Glomerular visceral epithelial cell (primary cell): ENCODE measurements at regions not wholly inside any gene's neighbourhood (a gene's known extent, or its start where the extent isn't known, plus 50 kb on each side); places are given as distances from the start of the nearest gene placed in this dataset.

Experiments used
- DNase-seq: peaks from one replicate; pipeline ENCODE4 v3.0.0-alpha.2; 2016; ENCODE audit errors: extremely low spot score

GRCh38 chr7:126378642-126379041 lies 874.1 kb downstream of the GRM8 start:
- DNase-seq = no peak

DNA sequence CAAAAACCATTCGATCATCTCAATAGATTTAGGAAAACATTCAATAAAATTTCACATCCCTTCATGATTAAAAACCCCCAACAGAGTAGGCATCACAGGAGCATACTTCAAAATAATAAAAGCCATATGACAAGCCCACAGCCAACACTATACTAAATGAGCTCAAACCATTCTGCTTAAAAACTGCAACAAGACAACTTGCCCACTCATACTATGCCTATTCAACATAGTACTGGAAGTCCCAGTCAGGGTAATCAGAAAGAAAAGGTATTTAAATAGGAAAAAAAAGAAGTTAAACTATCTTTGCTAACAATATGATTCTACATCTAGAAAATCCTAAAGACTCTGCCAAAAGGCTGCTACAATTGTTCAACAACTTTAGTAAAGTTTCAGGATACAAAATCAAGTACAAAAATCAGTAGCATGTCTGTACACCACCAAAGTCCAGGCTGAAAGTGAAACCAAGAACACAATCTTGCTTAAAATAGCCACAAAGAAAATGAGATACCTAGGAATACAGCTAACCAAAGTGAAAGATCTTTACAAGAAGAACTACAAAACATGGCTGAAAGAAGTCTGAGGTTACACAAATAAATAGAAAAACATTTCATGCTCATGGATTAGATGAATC lies 882.6 kb downstream of the GRM8 start:
- DNase-seq = no peak

DNA sequence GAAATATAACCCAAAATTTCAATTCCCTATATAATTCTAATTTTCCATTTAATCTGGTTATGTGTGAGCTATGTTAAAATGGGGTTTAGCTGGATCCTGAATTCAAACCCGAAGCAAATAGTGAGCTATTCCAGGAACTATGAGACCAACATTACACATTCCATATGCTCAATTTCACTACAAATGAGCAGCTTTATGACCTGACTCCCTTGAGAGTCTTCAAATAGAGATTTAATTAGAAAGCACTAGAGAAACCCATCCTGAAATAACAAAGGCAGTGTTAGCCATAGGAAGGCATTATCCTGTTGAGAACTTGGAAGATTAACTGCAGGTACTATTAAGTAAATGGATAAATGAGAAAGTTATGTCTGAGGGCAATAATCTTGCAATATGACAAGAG lies 890.0 kb downstream of the GRM8 start:
- no peak for DNase-seq

GRCh38 chr7:126361183-126361582 lies 891.6 kb downstream of the GRM8 start:
- DNase-seq = no peak

- DNase-seq = no peak
These were observed 912.9 kb downstream of the GRM8 start for GRCh38 chr7:126339813-126340212.

DNA sequence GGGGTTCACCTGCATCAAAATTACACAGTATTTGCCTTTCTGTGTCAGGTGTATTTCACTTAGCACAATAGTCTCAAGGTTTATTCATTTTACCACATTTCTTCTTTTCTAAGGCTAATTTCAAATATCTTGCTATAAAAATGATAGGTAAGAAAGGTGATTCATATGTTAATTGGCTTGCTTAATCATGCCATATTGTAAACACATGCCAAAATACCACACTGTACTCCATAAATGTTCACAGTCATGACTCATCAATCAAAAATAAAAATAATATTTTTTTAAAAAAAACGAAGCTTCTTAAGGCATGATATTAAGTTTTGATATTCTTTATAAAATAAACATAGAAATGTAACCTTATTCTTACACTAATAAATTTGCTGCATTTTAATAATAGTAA lies 947.1 kb downstream of the GRM8 start:
- no peak for DNase-seq

DNA sequence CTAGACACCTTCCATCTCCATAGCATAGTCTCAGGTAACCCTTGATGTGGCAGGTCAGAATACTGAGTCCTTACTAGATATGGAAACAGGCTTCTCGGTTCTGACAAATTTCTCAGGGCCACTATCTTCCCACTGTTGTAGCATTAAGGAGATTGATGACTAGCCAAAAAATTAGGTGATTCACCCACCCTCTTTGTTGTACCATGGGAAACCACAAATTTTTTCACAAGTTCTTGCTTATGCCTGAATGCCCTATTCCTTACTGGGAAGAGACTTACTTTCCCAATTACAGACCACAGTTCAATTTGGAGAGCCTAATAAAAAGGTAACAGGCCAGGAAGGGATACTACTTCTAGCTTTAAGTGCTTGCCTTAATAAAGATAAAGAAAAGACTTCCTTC lies 948.8 kb downstream of the GRM8 start:
- DNase-seq = no peak

DNA sequence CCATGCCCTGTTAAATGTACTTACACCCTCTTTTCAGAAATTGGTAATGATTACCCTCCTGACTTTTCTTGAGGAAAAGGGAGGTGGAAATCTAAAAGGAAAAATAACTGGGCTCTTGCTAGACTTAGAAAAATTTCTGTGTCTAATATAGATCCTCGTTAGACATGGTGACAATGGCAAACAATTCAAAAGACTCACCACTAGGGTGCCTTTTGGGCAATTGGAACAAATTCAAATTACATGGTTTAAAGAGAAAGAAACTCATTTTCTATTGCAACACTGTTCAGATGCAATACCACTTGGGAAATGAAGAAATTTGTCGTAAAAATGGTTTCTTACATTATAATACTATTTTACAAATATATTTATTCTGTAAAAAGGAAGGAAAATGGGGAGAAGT lies 950.1 kb downstream of the GRM8 start:
- DNase-seq = no peak

GRCh38 chr7:126286317-126286716 lies 966.4 kb downstream of the GRM8 start:
- DNase-seq = no peak

DNA sequence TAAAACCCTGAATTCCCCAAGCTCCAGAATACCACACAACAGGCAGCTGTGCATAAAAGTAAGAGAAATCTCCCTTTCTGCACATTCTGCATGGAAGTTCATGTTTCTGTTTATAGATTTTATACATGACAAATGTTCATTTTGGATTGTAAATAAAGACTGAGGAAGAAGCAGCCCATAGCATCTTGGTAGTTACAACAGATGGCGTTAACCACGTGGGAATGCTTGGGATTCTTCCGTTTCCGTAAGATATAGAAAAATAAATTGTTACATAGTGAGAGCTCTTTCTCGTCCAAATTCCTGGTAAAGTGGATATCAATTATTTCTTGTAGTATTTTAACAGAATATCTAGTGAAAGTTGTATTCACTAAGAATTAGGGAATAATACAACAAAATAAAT lies 1016.5 kb downstream of the GRM8 start:
- no peak for DNase-seq

- DNase-seq = no peak
These were observed 1024.2 kb downstream of the GRM8 start for GRCh38 chr7:126228356-126229061.

- DNase-seq = no peak
These were observed 1025.1 kb downstream of the GRM8 start for GRCh38 chr7:126227643-126228042.

GRCh38 chr7:126227055-126227454 lies 1025.7 kb downstream of the GRM8 start:
- DNase-seq = no peak

- DNase-seq = no peak
These were observed 1029.0 kb downstream of the GRM8 start for GRCh38 chr7:126223729-126224128.

DNA sequence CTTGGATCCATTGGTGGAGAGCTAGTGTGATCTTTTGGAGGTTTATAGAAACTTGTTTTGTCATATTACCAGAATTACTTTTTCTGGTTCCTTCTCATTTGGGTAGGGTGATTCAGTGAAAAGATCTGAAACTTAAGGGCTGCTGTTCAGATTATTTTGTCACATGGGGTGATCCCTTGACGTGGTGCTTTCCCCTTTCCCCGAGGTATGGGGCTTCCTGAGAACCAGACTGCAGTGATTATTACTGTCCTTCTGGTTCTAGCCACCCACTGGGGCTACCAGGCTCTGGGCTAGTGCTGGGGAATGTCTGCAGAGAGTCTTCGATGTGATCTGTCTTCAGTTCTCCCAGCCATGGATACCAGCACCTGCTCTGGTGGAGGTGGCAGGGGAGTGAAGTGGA lies 1030.0 kb downstream of the GRM8 start:
- DNase-seq = no peak

DNA sequence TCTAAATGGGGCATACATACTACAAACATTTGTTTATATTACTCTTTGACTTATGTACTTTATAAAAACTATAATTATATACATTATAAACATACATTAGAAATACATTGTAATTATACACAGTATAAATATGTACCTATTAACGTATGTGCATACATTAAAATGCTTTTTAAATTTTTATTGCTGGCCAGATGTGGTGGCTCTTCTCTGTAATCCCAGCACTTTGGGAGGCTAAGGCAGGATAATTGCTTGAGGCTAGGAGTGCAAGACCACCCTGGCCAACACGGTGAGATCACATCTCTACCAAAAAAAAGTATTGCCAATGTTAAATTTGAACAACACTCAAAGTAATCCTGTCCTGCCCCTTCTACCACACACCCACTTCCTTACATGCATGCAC lies 1037.0 kb downstream of the GRM8 start:
- DNase-seq = no peak

DNA sequence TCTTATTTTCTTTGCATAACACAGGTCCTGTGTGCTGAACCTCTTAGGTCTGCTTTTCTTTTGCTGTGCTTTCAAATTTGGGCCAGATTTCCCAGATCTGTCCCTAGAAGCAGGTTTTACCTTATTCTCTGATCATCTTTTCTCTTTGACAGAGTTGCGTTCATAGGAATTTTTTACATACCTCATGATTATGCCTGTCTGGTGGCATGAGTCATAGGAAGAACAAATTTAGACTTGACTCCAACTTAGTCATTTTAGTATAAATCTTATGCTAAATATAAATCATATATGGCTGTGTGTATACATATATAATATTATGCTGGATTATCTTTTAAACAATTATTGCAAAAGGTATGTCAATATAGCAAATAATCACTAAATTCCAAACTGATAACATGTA lies 1038.9 kb downstream of the GRM8 start:
- peak; percentile 2 for DNase-seq

- DNase-seq = no peak
These were observed 1040.9 kb downstream of the GRM8 start for GRCh38 chr7:126211875-126212274.

DNA sequence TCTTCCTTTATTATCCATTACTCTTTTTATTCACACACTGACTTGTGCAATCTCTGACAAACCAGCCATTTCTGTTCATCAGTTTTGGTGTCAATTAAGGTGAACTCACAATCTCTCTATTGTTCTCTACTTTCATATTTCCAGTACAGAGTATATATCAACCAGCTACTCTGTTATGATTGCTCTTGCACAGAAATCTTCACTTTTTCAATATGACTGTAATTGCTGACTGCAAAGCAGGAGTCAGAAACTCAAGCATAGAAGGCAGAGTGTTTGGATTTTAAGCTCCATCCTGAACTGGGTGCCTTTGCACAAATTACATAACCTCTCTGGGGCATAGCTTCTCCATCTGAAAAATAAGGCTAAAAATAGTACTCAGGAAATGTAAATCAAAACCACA lies 1042.0 kb downstream of the GRM8 start:
- DNase-seq = no peak

GRCh38 chr7:126203185-126203584 lies 1049.6 kb downstream of the GRM8 start:
- no peak for DNase-seq

- DNase-seq = no peak
These were observed 1050.6 kb downstream of the GRM8 start for GRCh38 chr7:126202177-126202576.

DNA sequence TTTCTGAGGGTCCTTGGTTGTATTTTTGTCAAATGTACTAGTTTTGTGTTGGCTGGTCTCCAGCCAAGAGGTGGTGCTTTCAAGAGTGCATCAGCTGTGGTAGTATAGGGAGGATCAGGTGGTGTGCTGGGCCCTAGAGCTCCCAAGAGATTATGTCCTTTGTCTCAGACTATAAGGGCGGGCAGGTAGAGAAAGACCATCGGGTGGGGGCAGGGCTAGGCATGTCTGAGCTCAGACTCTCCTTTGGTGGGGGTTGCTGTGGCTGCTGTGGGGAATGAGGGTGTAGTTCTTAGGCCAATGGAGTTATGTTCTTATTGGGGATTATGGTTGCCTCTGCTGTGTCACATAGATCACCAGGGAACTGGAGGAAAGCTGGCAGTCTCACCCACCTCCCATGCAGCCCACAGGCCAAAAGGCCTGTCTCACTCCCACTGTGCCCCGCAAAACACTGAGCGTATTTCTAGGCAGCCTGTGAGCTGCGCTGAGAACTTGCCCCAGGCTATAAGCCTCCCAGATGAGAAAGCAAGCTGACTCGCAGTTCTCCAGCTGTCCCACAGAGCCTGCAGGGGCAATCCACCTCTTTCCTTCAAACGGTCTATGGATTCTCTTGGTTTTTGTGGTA lies 1066.7 kb downstream of the GRM8 start:
- DNase-seq = peak; percentile 6

GRCh38 chr7:126179916-126180315 lies 1072.8 kb downstream of the GRM8 start:
- no peak for DNase-seq
